ENCODE measurements at regions not wholly inside any gene's neighbourhood (a gene's known extent, or its start where the extent isn't known, plus 50 kb on each side); places are given as distances from the start of the nearest gene placed in this dataset.

- TF ChIP-seq SAP30 (IDR thresholded peaks at IDR 0.05; ENCODE audit: insufficient read depth, insufficient replicate concordance, low read length) (no peak), JUN (IDR thresholded peaks at IDR 0.05; ENCODE audit: low read depth, low read length) (no peak), SP2 (IDR thresholded peaks at IDR 0.05; ENCODE audit: low read length) (no peak), HDAC6 (IDR thresholded peaks at IDR 0.05; ENCODE audit: low read depth, low read length) (no peak), YY1 (IDR thresholded peaks at IDR 0.05; ENCODE audit: low read depth, low read length) (no peak)
Measured at GRCh38 chr21:29465546-29465945, 166.8 kb downstream of the BACH1 start (continued).

Data from H1 (cell line).